Natural killer cell (primary cell): ENCODE measurements at regions not wholly inside any gene's neighbourhood (a gene's known extent, or its start where the extent isn't known, plus 50 kb on each side); places are given as distances from the start of the nearest gene placed in this dataset.

Source experiments
- ATAC-seq, 3 donors: fragments of 150-1000 bp in 2 of 3; fragments of 200-7000 bp in 1 of 3; cut with Tn5 transposase; 1 replicate in 1 of 3; 2 replicates in 2 of 3; pipeline ENCODE4 v1.10.0; 2021; ENCODE audit warnings: mild to moderate bottlenecking in 2 of 3, moderate library complexity in 2 of 3
- DNase-seq, 2 donors: peaks; one replicate each; pipeline versions ENCODE4 v3.0.0 to v3.0.0-alpha.2; 2013 to 2021; ENCODE audit warnings: mixed read lengths in 1 of 2
- H3K27ac ChIP-seq: one replicate; pipeline ENCODE4 v1.5.1; 2013; ENCODE audit warnings: mild to moderate bottlenecking, low read length
- H3K27me3 ChIP-seq: one replicate; pipeline ENCODE4 v1.6.1; 2013; ENCODE audit warnings: low read length; ENCODE audit not compliant: control insufficient read depth, insufficient read depth
- H3K36me3 ChIP-seq: one replicate; pipeline ENCODE4 v1.6.1; 2013; ENCODE audit warnings: low read length; ENCODE audit not compliant: control insufficient read depth, insufficient read depth
- H3K4me1 ChIP-seq: one replicate; pipeline ENCODE4 v1.6.1; 2013; ENCODE audit warnings: low read length; ENCODE audit not compliant: control insufficient read depth, insufficient read depth
- H3K4me3 ChIP-seq: one replicate; pipeline ENCODE4 v1.5.1; 2013; ENCODE audit warnings: low read length
- H3K9me3 ChIP-seq: one replicate; pipeline ENCODE4 v1.6.1; 2013; ENCODE audit warnings: low read length; ENCODE audit not compliant: control insufficient read depth, insufficient read depth
- H3K27ac Mint-ChIP-seq, 2 donors: one replicate each; pipeline ENCODE4 v1.8.0; 2022; ENCODE audit warnings: mild to moderate bottlenecking in 2 of 2, mixed read lengths in 2 of 2, moderate library complexity in 1 of 2
- H3K27me3 Mint-ChIP-seq, 2 donors: one replicate each; pipeline ENCODE4 v1.8.0; 2022; ENCODE audit warnings: low read depth in 2 of 2, mixed read lengths in 2 of 2
- H3K36me3 Mint-ChIP-seq: one replicate; pipeline ENCODE4 v1.8.0; 2022; ENCODE audit warnings: mixed read lengths
- H3K4me1 Mint-ChIP-seq, 2 donors: one replicate each; pipeline ENCODE4 v1.8.0; 2022; ENCODE audit warnings: mixed read lengths in 2 of 2
- H3K4me3 Mint-ChIP-seq: one replicate; pipeline ENCODE4 v1.8.0; 2022; ENCODE audit warnings: mild to moderate bottlenecking, moderate library complexity, mixed read lengths
- H3K9me3 Mint-ChIP-seq, 2 donors: one replicate each; pipeline ENCODE4 v1.8.0; 2022; ENCODE audit warnings: mixed read lengths in 2 of 2
- WGBS: methylation state at CpG from one replicate; pipeline ENCODE4 v1.1.7; 2013; ENCODE audit warnings: missing lambda C conversion rate; ENCODE audit not compliant: insufficient coverage; 5-methylcytosine and 5-hydroxymethylcytosine counted together
- intact Hi-C: fragments of 100-400 bp; cut with micrococcal nuclease; formaldehyde crosslinking; loops from one replicate; pipeline ENCODE4 v1.14.2; 2022
- TF ChIP-seq, protein P1 (sequence below): fragments of 200-600 bp; IDR thresholded peaks from one replicate; pipeline ENCODE4 v1.8.0; 2022; ENCODE audit warnings: antibody characterized with exemption

DNA sequence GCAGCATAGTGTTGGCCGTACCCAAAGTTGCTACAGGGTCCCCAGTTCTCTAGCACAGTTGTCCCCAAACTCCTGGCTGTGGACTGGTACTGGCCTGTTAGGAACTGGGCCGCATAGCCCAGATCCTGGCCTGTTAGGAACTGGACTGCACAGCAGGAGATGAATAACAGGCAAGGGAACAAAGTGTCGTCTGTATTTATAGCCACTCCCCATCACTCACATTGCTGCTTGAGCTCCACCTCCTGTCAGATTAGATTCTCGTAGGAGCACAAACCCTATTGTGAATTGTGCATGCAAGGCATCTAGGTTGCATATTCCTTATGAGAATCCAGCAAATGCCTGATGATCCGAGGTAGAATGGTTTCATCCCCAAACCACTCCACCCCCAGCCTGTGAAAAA lies 604.0 kb upstream of the LMCD1 start:
- Mint-ChIP-seq H3K4me1 (no peaks in the 10 kb centered on the region), H3K36me3 (no peaks in the 10 kb centered on the region), H3K9me3 (peaks cover 3 to 7% of the 10 kb centered on the region in 2 donors), H3K27ac (no peak overlapping the region), H3K27me3 (no peaks in the 10 kb centered on the region), H3K4me3 (no peak overlapping the region)
- no peak for ATAC-seq
- Histone ChIP-seq H3K9me3 (peaks cover 2% of the 10 kb centered on the region), H3K4me1 (no peaks in the 10 kb centered on the region), H3K4me3 (no peak overlapping the region), H3K36me3 (no peaks in the 10 kb centered on the region), H3K27me3 (no peaks in the 10 kb centered on the region), H3K27ac (no peak overlapping the region)
- intact Hi-C loops, result no loop called here
- DNase-seq, result no peak
- TF ChIP-seq, protein P1, sequence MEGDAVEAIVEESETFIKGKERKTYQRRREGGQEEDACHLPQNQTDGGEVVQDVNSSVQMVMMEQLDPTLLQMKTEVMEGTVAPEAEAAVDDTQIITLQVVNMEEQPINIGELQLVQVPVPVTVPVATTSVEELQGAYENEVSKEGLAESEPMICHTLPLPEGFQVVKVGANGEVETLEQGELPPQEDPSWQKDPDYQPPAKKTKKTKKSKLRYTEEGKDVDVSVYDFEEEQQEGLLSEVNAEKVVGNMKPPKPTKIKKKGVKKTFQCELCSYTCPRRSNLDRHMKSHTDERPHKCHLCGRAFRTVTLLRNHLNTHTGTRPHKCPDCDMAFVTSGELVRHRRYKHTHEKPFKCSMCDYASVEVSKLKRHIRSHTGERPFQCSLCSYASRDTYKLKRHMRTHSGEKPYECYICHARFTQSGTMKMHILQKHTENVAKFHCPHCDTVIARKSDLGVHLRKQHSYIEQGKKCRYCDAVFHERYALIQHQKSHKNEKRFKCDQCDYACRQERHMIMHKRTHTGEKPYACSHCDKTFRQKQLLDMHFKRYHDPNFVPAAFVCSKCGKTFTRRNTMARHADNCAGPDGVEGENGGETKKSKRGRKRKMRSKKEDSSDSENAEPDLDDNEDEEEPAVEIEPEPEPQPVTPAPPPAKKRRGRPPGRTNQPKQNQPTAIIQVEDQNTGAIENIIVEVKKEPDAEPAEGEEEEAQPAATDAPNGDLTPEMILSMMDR, result no peak
- 80% methylated on average over 5 of the region's 5 CpGs for WGBS

DNA sequence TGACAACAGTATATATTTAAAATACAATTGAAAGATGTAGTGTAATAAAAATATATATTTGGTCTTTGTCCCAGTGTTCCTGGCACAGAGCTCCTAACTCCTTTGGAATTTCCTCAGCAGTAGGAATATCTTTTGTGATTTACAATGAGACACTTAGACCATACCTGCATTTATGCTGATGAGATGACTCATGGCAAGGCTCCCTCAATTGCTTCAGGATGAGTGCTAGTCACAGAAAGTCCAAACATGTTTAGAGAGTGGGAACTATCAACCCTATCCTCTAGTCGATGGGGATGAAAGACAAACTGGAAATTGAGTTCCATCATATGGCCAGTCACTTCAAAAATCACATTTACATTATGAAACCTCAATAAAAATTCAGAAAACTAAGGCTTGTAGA lies 588.3 kb upstream of the LMCD1 start:
- Mint-ChIP-seq H3K36me3 (no peaks in the 10 kb centered on the region), H3K27me3 (no peaks in the 10 kb centered on the region), H3K27ac (no peak overlapping the region), H3K4me1 (no peaks in the 10 kb centered on the region), H3K9me3 (peaks cover 5 to 6% of the 10 kb centered on the region in 2 donors), H3K4me3 (no peak overlapping the region)
- ATAC-seq (no peak), DNase-seq (no peak)
- WGBS, result 100% methylated on average over 1 of the region's 1 CpG
- Histone ChIP-seq H3K27ac (no peak overlapping the region), H3K9me3 (no peaks in the 10 kb centered on the region), H3K27me3 (no peaks in the 10 kb centered on the region), H3K4me1 (no peaks in the 10 kb centered on the region), H3K36me3 (no peaks in the 10 kb centered on the region), H3K4me3 (no peak overlapping the region)
- TF ChIP-seq, protein P1, result no peak
- intact Hi-C loops, result no loop called here

DNA sequence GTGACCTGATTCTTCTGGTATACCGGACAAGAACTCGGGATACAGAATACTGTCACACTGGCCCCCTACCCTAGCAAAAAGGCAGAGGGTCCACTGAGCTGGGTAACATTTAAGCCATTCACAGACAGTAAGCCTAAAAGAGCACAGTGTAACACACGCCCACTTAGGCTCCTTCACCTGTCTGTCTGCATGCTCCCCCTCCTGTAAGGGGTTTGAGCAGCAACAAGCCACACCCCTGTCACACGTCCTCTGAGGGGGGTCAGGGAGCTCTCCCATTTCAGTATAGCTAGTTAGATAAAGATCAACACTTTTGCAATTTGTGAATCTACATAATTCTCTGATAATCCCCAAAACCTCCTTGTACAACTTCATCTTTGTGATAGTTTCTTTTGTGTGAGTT lies 586.3 kb upstream of the LMCD1 start:
- no peaks in the 10 kb centered on the region for H3K36me3 ChIP-seq
- no peak for DNase-seq
- TF ChIP-seq, protein P1, result no peak
- no peak overlapping the region for H3K27ac ChIP-seq
- no peaks in the 10 kb centered on the region for H3K27me3 ChIP-seq
- Mint-ChIP-seq H3K27ac (no peak overlapping the region), H3K36me3 (no peaks in the 10 kb centered on the region), H3K9me3 (peaks cover 5 to 6% of the 10 kb centered on the region in 2 donors), H3K4me3 (no peak overlapping the region), H3K27me3 (no peaks in the 10 kb centered on the region), H3K4me1 (no peaks in the 10 kb centered on the region)
- intact Hi-C loops, result no loop called here
- no peaks in the 10 kb centered on the region for H3K4me1 ChIP-seq
- H3K4me3 ChIP-seq, result no peak overlapping the region
- peak in 1 of 3 donors; percentile 24 for ATAC-seq
- WGBS, result 87% methylated on average over 4 of the region's 4 CpGs
- no peaks in the 10 kb centered on the region for H3K9me3 ChIP-seq

DNA sequence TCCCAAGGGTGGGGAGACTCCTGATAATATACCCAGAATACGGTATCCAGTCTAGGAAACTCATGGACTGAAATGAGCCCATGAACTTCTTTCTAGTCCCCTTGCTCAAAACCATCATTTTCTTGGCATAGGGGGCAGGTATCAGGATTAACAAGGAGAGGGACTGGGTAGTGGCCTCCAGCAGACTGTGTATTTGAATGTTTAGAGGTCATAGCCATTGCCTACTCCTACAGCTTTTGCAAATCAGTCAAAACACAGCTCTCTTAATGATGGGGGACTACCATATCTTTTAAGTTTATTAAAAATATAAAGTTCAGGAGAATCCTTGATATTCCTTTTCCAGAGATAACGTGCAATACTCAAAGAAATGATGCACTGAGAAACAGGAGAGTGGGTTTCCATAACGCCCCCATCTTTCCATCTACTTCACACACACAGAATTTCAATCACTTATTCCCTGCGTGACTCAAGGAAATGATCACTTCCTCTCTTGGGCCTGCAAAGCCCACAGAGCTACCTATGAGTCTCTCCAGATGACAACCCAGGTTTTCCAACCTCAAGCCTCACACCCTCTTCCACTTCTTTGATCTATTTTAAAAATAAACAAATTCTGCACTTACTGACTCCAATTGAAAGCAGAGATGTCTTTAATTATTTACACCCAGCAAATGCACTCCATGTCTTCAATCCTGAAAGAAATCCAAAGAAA lies 584.0 kb upstream of the LMCD1 start:
- no peaks in the 10 kb centered on the region for H3K27me3 ChIP-seq
- no peaks in the 10 kb centered on the region for H3K4me1 Mint-ChIP-seq
- no peak overlapping the region for H3K27ac ChIP-seq
- H3K4me3 ChIP-seq, result no peak overlapping the region
- peaks cover 2% of the 10 kb centered on the region in 2 donors for H3K9me3 Mint-ChIP-seq
- ATAC-seq, result no peak
- H3K36me3 ChIP-seq, result no peaks in the 10 kb centered on the region
- no peaks in the 10 kb centered on the region for H3K9me3 ChIP-seq
- H3K4me3 Mint-ChIP-seq, result no peak overlapping the region
- DNase-seq, result no peak
- 50% methylated on average over 3 of the region's 4 CpGs for WGBS
- intact Hi-C loops, result no loop called here
- no peaks in the 10 kb centered on the region for H3K36me3 Mint-ChIP-seq
- no peaks in the 10 kb centered on the region for H3K27me3 Mint-ChIP-seq
- H3K27ac Mint-ChIP-seq, result no peak overlapping the region
- TF ChIP-seq, protein P1, result no peak
- no peaks in the 10 kb centered on the region for H3K4me1 ChIP-seq
